ENCODE measurements at regions not wholly inside any gene's neighbourhood (a gene's known extent, or its start where the extent isn't known, plus 50 kb on each side); places are given as distances from the start of the nearest gene placed in this dataset.
A peak's percentile ranks its signal among the peaks of the same experiment; 100 is the strongest.
"Not testable (repeated sequence)": the region's sequence is repeated elsewhere in the genome, so short reads cannot be mapped to it uniquely, and the experiment has no call there.

- H3K27me3 ChIP-seq (ENCODE audit: insufficient read depth, low read length), result no peaks in the 10 kb centered on the region
- no peaks in the 10 kb centered on the region for H3K36me3 Mint-ChIP-seq
- H3K9me3 Mint-ChIP-seq, result no peaks in the 10 kb centered on the region
- H3K4me3 ChIP-seq (ENCODE audit: low read length in 2 of 2), result no peak overlapping the region
- no peaks in the 10 kb centered on the region for H3K27me3 Mint-ChIP-seq
- POLR2A ChIA-PET (ENCODE audit: partially characterized antibody), result no interaction called here
- H3K9me3 ChIP-seq (ENCODE audit: control insufficient read depth in 1 of 2, low read length in 2 of 2), result no peaks in the 10 kb centered on the region
- H3K36me3 ChIP-seq (ENCODE audit: insufficient read depth, low read length), result no peaks in the 10 kb centered on the region
- CTCF ChIA-PET (ENCODE audit: partially characterized antibody), result no interaction called here
- H3K4me3 Mint-ChIP-seq, result no peak overlapping the region
- peaks cover 0 to 2% (median 0%) of the 10 kb centered on the region in 4 donors for H3K4me1 Mint-ChIP-seq
- no peak overlapping the region for H3K27ac ChIP-seq (ENCODE audit: low read depth, low read length)
- H3K4me1 ChIP-seq (ENCODE audit: insufficient read depth, low read length), result no peaks in the 10 kb centered on the region
- H3K27ac Mint-ChIP-seq, result no peak overlapping the region
- DNase-seq, result no peak
- intact Hi-C loops (cut with micrococcal nuclease), result no loop called here
Observed at GRCh38 chr10:32142646-32143045, 86.4 kb upstream of the KIF5B start.

DNA sequence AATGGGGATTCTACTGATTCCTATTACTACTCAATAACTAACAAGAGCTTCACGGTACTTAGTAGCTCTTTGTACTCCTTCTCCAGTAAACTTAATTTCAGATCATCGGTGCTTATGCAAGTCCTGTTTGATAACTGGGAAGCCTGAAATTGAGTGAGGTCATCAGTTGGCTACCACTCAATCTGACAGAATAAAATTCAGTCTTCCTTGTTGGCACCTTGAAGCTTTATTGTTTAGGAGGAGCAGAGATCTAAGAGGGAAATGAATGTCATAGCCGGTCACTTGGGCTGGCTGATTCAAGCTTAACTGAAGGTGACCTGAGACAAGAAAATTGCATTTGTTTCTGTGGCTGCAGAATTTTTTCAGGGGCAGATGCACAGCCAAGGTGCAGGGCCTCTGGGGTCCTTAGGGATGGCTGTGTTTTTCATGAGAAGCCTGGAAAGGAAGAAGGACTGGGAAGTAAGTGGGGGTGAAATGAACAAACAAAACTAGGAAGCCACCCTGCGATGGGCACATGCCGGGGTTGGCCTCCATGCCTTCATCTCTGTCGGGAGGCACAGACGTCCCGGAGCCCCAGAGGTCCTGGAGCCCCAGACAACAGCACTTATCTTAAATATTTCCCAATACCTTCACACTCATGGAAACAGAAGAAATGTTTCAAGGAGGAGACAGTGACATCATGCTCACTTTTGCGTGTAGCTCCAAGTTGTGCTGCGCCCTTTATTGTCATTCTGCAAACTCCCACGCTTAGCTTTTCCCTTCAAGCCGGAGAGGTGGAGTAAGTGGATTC, 85.0 kb upstream of the KIF5B start:
- ChIA-PET CTCF (ENCODE audit: partially characterized antibody) (no interaction called here), POLR2A (ENCODE audit: partially characterized antibody) (no interaction called here)
- H3K9me3 ChIP-seq (ENCODE audit: control insufficient read depth in 1 of 2, low read length in 2 of 2), result no peaks in the 10 kb centered on the region
- no peaks in the 10 kb centered on the region for H3K27me3 Mint-ChIP-seq
- H3K4me1 ChIP-seq (ENCODE audit: insufficient read depth, low read length), result no peaks in the 10 kb centered on the region
- intact Hi-C loops (cut with micrococcal nuclease), result no loop called here
- H3K36me3 ChIP-seq (ENCODE audit: insufficient read depth, low read length), result no peaks in the 10 kb centered on the region
- H3K27me3 ChIP-seq (ENCODE audit: insufficient read depth, low read length), result no peaks in the 10 kb centered on the region
- no peaks in the 10 kb centered on the region for H3K36me3 Mint-ChIP-seq
- no peak for DNase-seq
- H3K4me3 Mint-ChIP-seq, result no peak overlapping the region
- no peak overlapping the region for H3K4me3 ChIP-seq (ENCODE audit: low read length in 2 of 2)
- H3K4me1 Mint-ChIP-seq, result peaks cover 0 to 2% (median 0%) of the 10 kb centered on the region in 4 donors
- H3K9me3 Mint-ChIP-seq, result no peaks in the 10 kb centered on the region
- no peak overlapping the region for H3K27ac Mint-ChIP-seq
- no peak overlapping the region for H3K27ac ChIP-seq (ENCODE audit: low read depth, low read length)

- H3K4me1 ChIP-seq (ENCODE audit: insufficient read depth, low read length), result no peaks in the 10 kb centered on the region
- Mint-ChIP-seq H3K4me1 (peaks cover 0 to 2% (median 0%) of the 10 kb centered on the region in 4 donors), H3K27me3 (no peaks in the 10 kb centered on the region), H3K9me3 (no peaks in the 10 kb centered on the region), H3K27ac (no peak overlapping the region), H3K4me3 (no peak overlapping the region), H3K36me3 (no peaks in the 10 kb centered on the region)
- no peak for DNase-seq
- H3K27me3 ChIP-seq (ENCODE audit: insufficient read depth, low read length), result no peaks in the 10 kb centered on the region
- no peaks in the 10 kb centered on the region for H3K36me3 ChIP-seq (ENCODE audit: insufficient read depth, low read length)
- CTCF ChIA-PET (ENCODE audit: partially characterized antibody), result no interaction called here
- no peak overlapping the region for H3K27ac ChIP-seq (ENCODE audit: low read depth, low read length)
- intact Hi-C loops (cut with micrococcal nuclease), result no loop called here
- H3K4me3 ChIP-seq (ENCODE audit: low read length in 2 of 2), result no peak overlapping the region
- H3K9me3 ChIP-seq (ENCODE audit: control insufficient read depth in 1 of 2, low read length in 2 of 2), result no peaks in the 10 kb centered on the region
- POLR2A ChIA-PET (ENCODE audit: partially characterized antibody), result interaction anchor here (0.7 kb wide), 1 partner anchor 10 kb away, joined by 3 read pairs; no protein-coding TSS in a partner anchor
Observed at GRCh38 chr10:32140403-32140802, 84.2 kb upstream of the KIF5B start.

DNA sequence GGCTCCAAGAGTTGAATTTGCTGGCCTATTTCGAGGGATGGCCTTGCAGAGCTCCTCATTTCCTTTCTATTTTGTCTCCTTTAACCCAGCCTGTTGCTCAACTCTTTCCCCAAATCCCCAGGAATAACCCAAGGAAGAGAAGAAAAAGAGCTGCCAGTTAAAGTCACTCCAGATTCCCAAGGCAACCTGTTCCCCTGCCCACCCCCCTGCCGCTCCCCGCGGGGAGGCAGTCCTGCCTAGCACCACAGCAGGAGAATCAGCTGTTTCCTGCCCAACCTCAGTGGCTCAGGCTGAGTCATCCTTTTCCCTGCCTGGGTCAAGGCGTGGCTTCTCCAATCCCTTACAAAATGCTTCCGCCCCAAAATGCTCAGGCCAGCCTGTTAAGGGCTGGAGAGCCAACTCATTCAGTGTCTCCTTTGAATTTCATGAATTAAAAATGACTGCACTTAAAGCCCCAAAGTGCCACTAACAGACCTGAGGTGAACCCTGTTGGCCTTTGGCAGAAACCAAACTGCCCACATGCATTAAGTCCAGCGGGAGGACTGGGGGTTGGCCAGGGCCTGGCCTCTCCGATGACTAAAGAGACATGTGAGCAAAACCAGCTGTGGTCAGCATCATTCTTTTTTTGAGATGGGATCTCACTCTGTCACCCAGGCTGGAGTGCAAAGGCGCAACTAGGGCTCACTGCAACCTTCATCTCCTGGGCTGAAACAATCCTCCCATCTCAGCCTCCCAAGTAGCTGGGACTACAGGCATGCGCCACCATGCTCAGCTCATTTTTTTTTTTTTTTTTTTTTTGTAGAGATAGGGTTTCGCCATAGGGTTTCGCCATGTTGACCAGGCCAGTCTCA, 83.2 kb upstream of the KIF5B start:
- Mint-ChIP-seq H3K9me3 (no peaks in the 10 kb centered on the region), H3K27ac (no peak overlapping the region), H3K36me3 (no peaks in the 10 kb centered on the region), H3K4me1 (peaks cover 0 to 2% (median 0%) of the 10 kb centered on the region in 4 donors), H3K27me3 (no peaks in the 10 kb centered on the region), H3K4me3 (no peak overlapping the region)
- DNase-seq, result no peak
- Histone ChIP-seq H3K27me3 (ENCODE audit: insufficient read depth, low read length) (no peaks in the 10 kb centered on the region), H3K4me3 (ENCODE audit: low read length in 2 of 2) (no peak overlapping the region), H3K27ac (ENCODE audit: low read depth, low read length) (no peak overlapping the region), H3K9me3 (ENCODE audit: control insufficient read depth in 1 of 2, low read length in 2 of 2) (no peaks in the 10 kb centered on the region), H3K36me3 (ENCODE audit: insufficient read depth, low read length) (no peaks in the 10 kb centered on the region), H3K4me1 (ENCODE audit: insufficient read depth, low read length) (no peaks in the 10 kb centered on the region)
- ChIA-PET POLR2A (ENCODE audit: partially characterized antibody) (interaction anchor here (0.7 kb wide), 1 partner anchor 10 kb away, joined by 3 read pairs; no protein-coding TSS in a partner anchor), CTCF (ENCODE audit: partially characterized antibody) (no interaction called here)
- intact Hi-C loops (cut with micrococcal nuclease), result no loop called here

- H3K4me1 ChIP-seq (ENCODE audit: insufficient read depth, low read length); H3K9me3 ChIP-seq (ENCODE audit: control insufficient read depth in 1 of 2, low read length in 2 of 2); H3K27ac Mint-ChIP-seq; H3K36me3 ChIP-seq (ENCODE audit: insufficient read depth, low read length); CTCF ChIA-PET (ENCODE audit: partially characterized antibody); H3K9me3 Mint-ChIP-seq; intact Hi-C loops (cut with micrococcal nuclease); H3K27me3 ChIP-seq (ENCODE audit: insufficient read depth, low read length); POLR2A ChIA-PET (ENCODE audit: partially characterized antibody); DNase-seq; H3K36me3 Mint-ChIP-seq; H3K27ac ChIP-seq (ENCODE audit: low read depth, low read length); H3K27me3 Mint-ChIP-seq; H3K4me1 Mint-ChIP-seq; H3K4me3 Mint-ChIP-seq; H3K4me3 ChIP-seq (ENCODE audit: low read length in 2 of 2): not testable (repeated sequence)
Observed at GRCh38 chr10:32136927-32137326, 80.7 kb upstream of the KIF5B start.

DNA sequence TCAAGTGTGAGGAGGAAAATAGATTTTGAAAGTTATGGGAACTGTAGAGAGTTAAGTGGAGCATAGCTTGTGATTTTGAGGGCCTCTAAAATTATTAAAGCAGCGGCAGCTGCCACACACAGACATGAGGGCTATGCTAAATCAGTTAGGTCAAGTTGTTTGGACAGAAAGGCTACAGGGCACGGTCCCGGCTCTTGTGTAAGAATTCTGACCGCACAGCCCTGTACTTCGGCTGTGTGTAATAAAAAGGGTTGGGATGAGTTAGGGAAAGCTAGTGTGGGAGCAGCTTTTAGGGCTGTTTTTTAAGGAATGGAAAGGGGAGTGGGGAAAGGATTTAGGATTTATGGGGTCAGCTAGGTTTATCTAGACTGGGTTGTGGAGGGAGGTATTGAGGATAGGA, 79.6 kb upstream of the KIF5B start:
- H3K9me3 ChIP-seq (ENCODE audit: control insufficient read depth in 1 of 2, low read length in 2 of 2); H3K4me3 Mint-ChIP-seq; H3K27me3 Mint-ChIP-seq; H3K4me1 ChIP-seq (ENCODE audit: insufficient read depth, low read length); H3K36me3 ChIP-seq (ENCODE audit: insufficient read depth, low read length); H3K27me3 ChIP-seq (ENCODE audit: insufficient read depth, low read length); POLR2A ChIA-PET (ENCODE audit: partially characterized antibody); H3K4me3 ChIP-seq (ENCODE audit: low read length in 2 of 2); CTCF ChIA-PET (ENCODE audit: partially characterized antibody); DNase-seq; H3K27ac ChIP-seq (ENCODE audit: low read depth, low read length); H3K9me3 Mint-ChIP-seq; H3K36me3 Mint-ChIP-seq; intact Hi-C loops (cut with micrococcal nuclease); H3K27ac Mint-ChIP-seq: not testable (repeated sequence)
- H3K4me1 Mint-ChIP-seq, result peaks cover 5 to 12% (median 8%) of the 10 kb centered on the region in 4 donors

DNA sequence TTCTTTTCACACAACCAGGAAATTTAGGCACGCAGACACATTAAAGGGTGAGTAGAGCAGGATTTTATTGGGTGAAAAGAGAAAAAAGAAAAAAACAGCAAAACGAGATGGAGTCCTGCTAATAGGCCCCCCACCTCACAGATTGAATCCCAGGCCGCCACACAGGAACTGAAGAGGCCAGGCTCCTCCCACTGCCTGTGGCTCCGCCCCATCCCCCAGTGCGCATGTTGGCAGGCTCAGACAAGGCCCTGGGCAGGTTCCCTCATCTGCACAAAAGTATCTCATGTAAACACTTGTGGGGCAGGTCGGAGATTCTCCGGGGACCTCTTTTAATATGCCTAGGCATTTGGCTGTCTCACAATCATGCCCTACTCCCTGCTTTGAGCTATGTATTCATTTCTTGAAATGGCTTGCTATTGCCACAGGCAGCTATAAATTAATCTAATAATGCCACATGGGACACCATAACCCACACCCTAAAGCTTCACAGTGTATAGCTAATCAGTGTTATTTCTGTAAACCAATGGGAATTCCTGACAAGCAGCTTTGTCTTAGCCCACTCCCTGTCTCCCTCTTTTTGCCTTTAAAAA, 76.2 kb upstream of the KIF5B start:
- intact Hi-C loops (cut with micrococcal nuclease), result no loop called here
- CTCF ChIA-PET (ENCODE audit: partially characterized antibody), result interaction anchor here (1.0 to 1.6 kb wide), 2 partner anchors 11 to 270 kb away, joined by 3 to 5 read pairs; no protein-coding TSS in a partner anchor

More for the DNA sequence above, 76.2 kb upstream of the KIF5B start:
- Histone ChIP-seq H3K27me3 (ENCODE audit: insufficient read depth, low read length) (no peaks in the 10 kb centered on the region), H3K4me3 (ENCODE audit: low read length in 2 of 2) (no peak overlapping the region), H3K36me3 (ENCODE audit: insufficient read depth, low read length) (no peaks in the 10 kb centered on the region), H3K9me3 (ENCODE audit: control insufficient read depth in 1 of 2, low read length in 2 of 2) (no peaks in the 10 kb centered on the region), H3K4me1 (ENCODE audit: insufficient read depth, low read length) (peaks cover 8% of the 10 kb centered on the region), H3K27ac (ENCODE audit: low read depth, low read length) (no peak overlapping the region)
- POLR2A ChIA-PET (ENCODE audit: partially characterized antibody), result no interaction called here
- Mint-ChIP-seq H3K9me3 (no peaks in the 10 kb centered on the region), H3K27ac (peak overlapping the region in 1 of 7 donors; percentile 44), H3K4me3 (no peak overlapping the region), H3K36me3 (no peaks in the 10 kb centered on the region), H3K27me3 (no peaks in the 10 kb centered on the region), H3K4me1 (peaks cover 5 to 14% (median 7%) of the 10 kb centered on the region in 4 donors)
- no peak for DNase-seq

All from CD4-positive, alpha-beta memory T cell (primary cell).